IMR-90 (cell line): ENCODE measurements at regions not wholly inside any gene's neighbourhood (a gene's known extent, or its start where the extent isn't known, plus 50 kb on each side); places are given as distances from the start of the nearest gene placed in this dataset.

Experiments used
- ATAC-seq: fragments of 200-7000 bp; cut with Tn5 transposase; 2 replicates; pipeline ENCODE4 v1.9.1; 2020; ENCODE audit warnings: low read depth, mild to moderate bottlenecking, moderate library complexity
- BruUV-seq: library from RNA; stranded (reverse); fragments of 400-500 nt; replicated peaks from 2 replicates; lab custom pipeline; 2021; lab: Mats Ljungman, UMichigan
- CTCF ChIA-PET: fragments of 300-600 bp; formaldehyde crosslinking; extraction: SDS; loops from one replicate; lab custom pipeline; 2021; ENCODE audit warnings: antibody characterized with exemption; lab: Yijun Ruan, JAX
- POLR2A ChIA-PET: fragments of 300-600 bp; sonication (Branson Sonifier 250); formaldehyde crosslinking; loops from one replicate; lab custom pipeline; 2022; ENCODE audit warnings: antibody characterized with exemption; ENCODE audit not compliant: unreplicated experiment; lab: Charles Lee
- DNase-seq: peaks from one replicate; pipeline ENCODE4 v3.0.0; 2013
- H2AFZ ChIP-seq: replicated peaks from 2 replicates; pipeline ENCODE3; 2013; ENCODE audit warnings: low read length, mild to moderate bottlenecking; ENCODE audit not compliant: poor library complexity
- H2AK5ac ChIP-seq: 2 replicates; pipeline ENCODE4 v1.6.1; 2013; ENCODE audit warnings: low read depth, low read length, inconsistent platforms
- H2AK9ac ChIP-seq: replicated peaks from 2 replicates; pipeline ENCODE3; 2013; ENCODE audit warnings: mild to moderate bottlenecking, low read depth, low read length, moderate library complexity; ENCODE audit not compliant: poor library complexity
- H2BK120ac ChIP-seq: 2 replicates; pipeline ENCODE4 v1.6.1; 2013; ENCODE audit warnings: low read depth, low read length, inconsistent platforms
- H2BK15ac ChIP-seq: 3 replicates; pipeline ENCODE4 v1.6.1; 2013; ENCODE audit warnings: low read depth, low read length, inconsistent platforms
- H2BK20ac ChIP-seq: 2 replicates; pipeline ENCODE4 v1.6.1; 2013; ENCODE audit warnings: low read depth, mild to moderate bottlenecking, inconsistent platforms, low read length, moderate library complexity
- H2BK5ac ChIP-seq: 2 replicates; pipeline ENCODE4 v1.6.1; 2013; ENCODE audit warnings: mild to moderate bottlenecking, low read depth, low read length, inconsistent platforms; ENCODE audit not compliant: poor library complexity, severe bottlenecking
- H3K14ac ChIP-seq: replicated peaks from 2 replicates; pipeline ENCODE4 v1.6.1; 2013; ENCODE audit warnings: low read depth, low read length, inconsistent platforms
- H3K18ac ChIP-seq: 2 replicates; pipeline ENCODE4 v1.6.1; 2013; ENCODE audit warnings: low read depth, low read length, control low read depth
- H3K23ac ChIP-seq: 2 replicates; pipeline ENCODE4 v1.6.1; 2013; ENCODE audit warnings: low read depth, low read length, inconsistent platforms
- H3K27ac ChIP-seq: 2 replicates; pipeline ENCODE4 v1.5.1; 2013; ENCODE audit warnings: mild to moderate bottlenecking, control low read depth, low read length; ENCODE audit not compliant: insufficient read depth
- H3K27me3 ChIP-seq: 2 replicates; pipeline ENCODE4 v1.6.1; 2013; ENCODE audit warnings: low read length; ENCODE audit not compliant: control insufficient read depth, insufficient read depth
- H3K36me3 ChIP-seq: 2 replicates; pipeline ENCODE4 v1.6.1; 2013; ENCODE audit warnings: low read length, mixed read lengths; ENCODE audit not compliant: control insufficient read depth, insufficient read depth
- H3K4ac ChIP-seq: 2 replicates; pipeline ENCODE4 v1.6.1; 2013; ENCODE audit warnings: low read depth, low read length, inconsistent platforms
- H3K4me1 ChIP-seq: 2 replicates; pipeline ENCODE4 v1.6.1; 2013; ENCODE audit warnings: low read length, mixed read lengths; ENCODE audit not compliant: control insufficient read depth, insufficient read depth
- H3K4me2 ChIP-seq: 2 replicates; pipeline ENCODE4 v1.6.1; 2013; ENCODE audit warnings: low read depth, mild to moderate bottlenecking, control low read depth, low read length, moderate library complexity
- H3K4me3 ChIP-seq: 2 replicates; pipeline ENCODE4 v1.5.1; 2013; ENCODE audit warnings: low read depth, mild to moderate bottlenecking, control low read depth, low read length, moderate library complexity; ENCODE audit not compliant: insufficient read depth
- H3K56ac ChIP-seq: 2 replicates; pipeline ENCODE4 v1.6.1; 2013; ENCODE audit warnings: low read length, inconsistent platforms; ENCODE audit not compliant: insufficient read depth; ENCODE audit errors: extremely low read depth
- H3K79me1 ChIP-seq, 2 experiments: 2 replicates each; pipeline ENCODE4 v1.6.1; 2013; ENCODE audit warnings: low read length in 2 of 2, inconsistent platforms in 1 of 2, low read depth in 1 of 2
- H3K9ac ChIP-seq: 2 replicates; pipeline ENCODE4 v1.6.1; 2013; ENCODE audit warnings: low read depth, low read length, control low read depth
- H3K9me1 ChIP-seq: 2 replicates; pipeline ENCODE4 v1.6.1; 2013; ENCODE audit warnings: low read length, inconsistent platforms; ENCODE audit not compliant: insufficient read depth
- H3K9me3 ChIP-seq: 2 replicates; pipeline ENCODE4 v1.6.1; 2013; ENCODE audit warnings: low read length; ENCODE audit not compliant: control insufficient read depth, insufficient read depth
- H4K20me1 ChIP-seq: 2 replicates; pipeline ENCODE4 v1.6.1; 2013; ENCODE audit warnings: low read length, inconsistent platforms; ENCODE audit not compliant: insufficient read depth
- H4K5ac ChIP-seq: 2 replicates; pipeline ENCODE4 v1.6.1; 2013; ENCODE audit warnings: mild to moderate bottlenecking, low read depth, low read length, control low read depth
- H4K8ac ChIP-seq, 2 experiments: 2 replicates each; pipeline ENCODE4 v1.6.1; 2013; ENCODE audit warnings: low read depth in 2 of 2, low read length in 2 of 2, control low read depth in 1 of 2, inconsistent platforms in 1 of 2
- H4K91ac ChIP-seq: 2 replicates; pipeline ENCODE4 v1.6.1; 2013; ENCODE audit warnings: low read depth, low read length, inconsistent platforms; ENCODE audit not compliant: insufficient read depth
- BHLHE40 ChIP-seq: fragments of 150-350 bp; IDR thresholded peaks from 2 replicates; pipeline ENCODE4 v1.6.1; 2016; ENCODE audit warnings: mild to moderate bottlenecking, low read depth, low read length
- CEBPB ChIP-seq: IDR thresholded peaks from 2 replicates; pipeline ENCODE4 v1.6.1; 2012; ENCODE audit warnings: low read depth, low read length, improper control_type of control experiment
- CHD1 ChIP-seq: IDR thresholded peaks from 2 replicates; pipeline ENCODE4 v1.6.1; 2012; ENCODE audit warnings: low read depth, low read length, improper control_type of control experiment
- CTCF ChIP-seq: conservative IDR thresholded peaks from 2 replicates; pipeline ENCODE4 v1.5.1; 2012; ENCODE audit warnings: mild to moderate bottlenecking, low read depth, low read length, improper control_type of control experiment
- FOS ChIP-seq: fragments of 150-350 bp; IDR thresholded peaks from 2 replicates; pipeline ENCODE4 v1.6.1; 2016; ENCODE audit warnings: low read depth, low read length
- MAZ ChIP-seq: IDR thresholded peaks from 2 replicates; pipeline ENCODE4 v1.6.1; 2012; ENCODE audit warnings: low read depth, mild to moderate bottlenecking, low read length, improper control_type of control experiment, moderate library complexity, borderline replicate concordance
- MXI1 ChIP-seq: IDR thresholded peaks from 2 replicates; pipeline ENCODE4 v1.6.1; 2012; ENCODE audit warnings: low read depth, mild to moderate bottlenecking, low read length, moderate library complexity, borderline replicate concordance
- NFE2L2 ChIP-seq: fragments of 150-350 bp; IDR thresholded peaks from 2 replicates; pipeline ENCODE4 v1.6.1; 2016; ENCODE audit warnings: low read depth, mild to moderate bottlenecking, low read length
- POLR2A ChIP-seq: IDR thresholded peaks from 2 replicates; pipeline ENCODE4 v1.6.1; 2012; ENCODE audit warnings: mild to moderate bottlenecking, low read depth, low read length
- RAD21 ChIP-seq: IDR thresholded peaks from 2 replicates; pipeline ENCODE4 v1.6.1; 2012; ENCODE audit warnings: low read length, improper control_type of control experiment
- RCOR1 ChIP-seq: IDR thresholded peaks from 2 replicates; pipeline ENCODE4 v1.6.1; 2012; ENCODE audit warnings: mild to moderate bottlenecking, low read length, improper control_type of control experiment; ENCODE audit not compliant: insufficient replicate concordance
- SMC3 ChIP-seq: fragments of 150-350 bp; IDR thresholded peaks from 2 replicates; pipeline ENCODE4 v1.6.1; 2016; ENCODE audit warnings: low read depth, mild to moderate bottlenecking, antibody characterized with exemption, low read length, moderate library complexity
- USF2 ChIP-seq: fragments of 150-350 bp; IDR thresholded peaks from 2 replicates; pipeline ENCODE4 v1.6.1; 2017; ENCODE audit warnings: mild to moderate bottlenecking, antibody characterized with exemption, low read length, low read depth
- WGBS, 2 experiments: methylation state at CpG; one replicate each; pipeline versions ENCODE4 v1.1.5 to v1.1.7; 2013; ENCODE audit warnings: missing lambda C conversion rate in 2 of 2; ENCODE audit not compliant: insufficient read length in 1 of 2; ENCODE audit errors: extremely low coverage in 2 of 2; 5-methylcytosine and 5-hydroxymethylcytosine counted together
- dilution Hi-C: fragments of 300-500 bp; cut with HindIII; formaldehyde crosslinking; loops from one replicate; pipeline ENCODE4 v1.14.3; 2018; ENCODE audit warnings: low sequenced_read_pairs; ENCODE audit not compliant: unreplicated experiment
- in situ Hi-C: fragments of 300-500 bp; cut with MboI; formaldehyde crosslinking; loops from 3 replicates; pipeline ENCODE4 v1.14.3; 2019; ENCODE audit warnings: low sequenced_read_pairs, inconsistent platforms, mixed read lengths
- intact Hi-C: fragments of 100-400 bp; cut with micrococcal nuclease; formaldehyde crosslinking; loops from 2 replicates; pipeline ENCODE4 v1.10.0; 2022

- Histone ChIP-seq H3K9me1 (no peaks in the 10 kb centered on the region), H4K20me1 (no peaks in the 10 kb centered on the region), H3K4ac (no peak overlapping the region), H3K27me3 (no peaks in the 10 kb centered on the region), H2AK5ac (no peak overlapping the region), H3K4me2 (no peak overlapping the region), H3K79me1 (no peaks in the 10 kb centered on the region), H3K56ac (no peak overlapping the region), H3K9ac (no peak overlapping the region), H3K9me3 (peaks cover 11% of the 10 kb centered on the region), H3K23ac (no peak overlapping the region), H2AFZ (no peak overlapping the region), H2BK20ac (no peak overlapping the region), H3K4me3 (no peak overlapping the region), H4K8ac (no peak overlapping the region), H3K18ac (no peak overlapping the region), H2BK5ac (no peak overlapping the region), H2BK15ac (no peak overlapping the region), H3K36me3 (no peaks in the 10 kb centered on the region), H3K4me1 (no peaks in the 10 kb centered on the region), H2AK9ac (no peak overlapping the region), H3K14ac (no peak overlapping the region), H4K91ac (no peak overlapping the region), H4K5ac (no peak overlapping the region), H3K27ac (no peak overlapping the region), H2BK120ac (no peak overlapping the region)
- DNase-seq (no peak), ATAC-seq (no peak)
- in situ Hi-C loops (no loop called here), dilution Hi-C loops (no loop called here), intact Hi-C loops (no loop called here)
- TF ChIP-seq POLR2A (no peak), NFE2L2 (no peak), SMC3 (no peak), CTCF (no peak), RAD21 (no peak), MXI1 (no peak), FOS (no peak), MAZ (no peak), CHD1 (no peak), USF2 (no peak), RCOR1 (no peak), CEBPB (no peak), BHLHE40 (no peak)
- no TSS peak for BruUV-seq
- no CpG with 5 or more reads among the region's 2 CpGs for WGBS, 2 experiments
- ChIA-PET CTCF (no interaction called here), POLR2A (no interaction called here)
Measured at GRCh38 chr20:54844346-54844745, 369.0 kb downstream of the DOK5 start.
